Aorta (tissue), 5 donors: ENCODE measurements at regions not wholly inside any gene's neighbourhood (a gene's known extent, or its start where the extent isn't known, plus 50 kb on each side); places are given as distances from the start of the nearest gene placed in this dataset.

Source experiments
- ATAC-seq: fragments of 200-7000 bp; cut with Tn5 transposase; one replicate; pipeline ENCODE4 v1.9.1; 2022; ENCODE audit warnings: moderate library complexity; ENCODE audit not compliant: low FRiP score
- DNase-seq, 2 donors: peaks; one replicate each; pipeline ENCODE4 v3.0.0-alpha.2; 2020
- H3K27ac ChIP-seq, 2 donors: one replicate each; pipeline ENCODE4 v1.5.1; 2013; ENCODE audit warnings: low read length in 2 of 2, mild to moderate bottlenecking in 2 of 2, moderate library complexity in 2 of 2, control low read depth in 1 of 2, inconsistent platforms in 1 of 2, low read depth in 1 of 2
- H3K27me3 ChIP-seq, 2 donors: one replicate each; pipeline ENCODE4 v1.6.1; 2013; ENCODE audit warnings: control low read depth in 1 of 2, low read length in 1 of 2, mild to moderate bottlenecking in 1 of 2, moderate library complexity in 1 of 2; ENCODE audit not compliant: insufficient read depth in 2 of 2, control insufficient read depth in 1 of 2
- H3K36me3 ChIP-seq, 2 donors: one replicate each; pipeline ENCODE4 v1.6.1; 2013; ENCODE audit warnings: control low read depth in 1 of 2, low read length in 1 of 2, mild to moderate bottlenecking in 1 of 2; ENCODE audit not compliant: insufficient read depth in 2 of 2, control insufficient read depth in 1 of 2
- H3K4me1 ChIP-seq, 2 donors: one replicate each; pipeline ENCODE4 v1.6.1; 2013; ENCODE audit warnings: low read length in 2 of 2, control low read depth in 1 of 2, mild to moderate bottlenecking in 1 of 2, moderate library complexity in 1 of 2; ENCODE audit not compliant: insufficient read depth in 2 of 2, control insufficient read depth in 1 of 2
- H3K4me3 ChIP-seq, 2 donors: one replicate each; pipeline ENCODE4 v1.5.1; 2013; ENCODE audit warnings: low read length in 2 of 2, control low read depth in 1 of 2, mild to moderate bottlenecking in 1 of 2
- H3K9me3 ChIP-seq: one replicate; pipeline ENCODE4 v1.6.1; 2013; ENCODE audit warnings: mild to moderate bottlenecking, low read length; ENCODE audit not compliant: control insufficient read depth
- WGBS, 2 donors: extraction: QIAGEN DNeasy Blood & Tissue Kit; methylation state at CpG; one replicate each; pipeline ENCODE4 v1.1.7; 2013; 5-methylcytosine and 5-hydroxymethylcytosine counted together
- intact Hi-C, 2 donors: fragments of 100-400 bp; cut with DNase I; formaldehyde crosslinking; loops; one replicate each; pipeline versions ENCODE4 v1.14.2 to v1.15.0; 2022
- donor health status: healthy with polysubstance abuse.
- donor health status: Bipolar disorder and iron deficiency.
- donor health status: DM: no; HTN: no; CAD: no.
- donor health status: DM: no; HTN: no; CAD: no.
- donor health status: DM: yes; HTN: yes; CAD: no.

DNA sequence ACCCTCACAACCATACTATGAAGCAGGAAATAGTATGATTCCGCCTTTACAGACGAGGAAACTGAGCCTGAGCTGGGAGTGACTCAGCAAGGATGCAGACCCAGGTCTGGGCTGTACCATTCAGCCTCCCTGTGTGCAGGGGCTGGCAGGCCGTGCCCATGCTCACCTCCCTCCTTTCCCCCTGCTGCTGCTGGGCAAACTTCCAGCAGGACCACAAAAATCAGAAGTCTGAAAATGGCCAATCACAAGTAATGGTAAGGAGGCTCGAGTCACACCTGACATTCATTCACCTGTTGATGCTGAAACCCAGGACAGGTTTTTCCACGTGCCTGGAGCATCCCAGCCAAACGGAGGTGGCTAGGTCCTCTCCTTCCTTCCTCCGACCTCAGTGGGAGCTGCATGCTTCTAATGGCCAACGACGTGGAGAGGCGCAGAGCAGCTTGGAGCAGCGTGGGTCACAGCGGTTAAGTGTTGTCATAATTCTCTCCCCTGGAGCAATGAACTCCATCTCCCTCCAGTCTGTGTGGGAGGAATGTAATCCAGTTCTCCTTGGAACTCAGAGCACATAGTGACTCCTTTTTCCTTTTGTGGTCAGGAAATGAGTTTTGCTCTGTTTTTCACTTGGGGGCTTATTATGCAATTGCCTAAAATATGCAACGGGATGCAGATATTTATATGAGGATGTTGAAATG is 371.7 kb downstream of the BCOR start:
- 44 to 47% methylated on average over 13 of the region's 13 CpGs for WGBS, 2 donors
- Histone ChIP-seq H3K27ac (no peak overlapping the region), H3K9me3 (no peaks in the 10 kb centered on the region), H3K36me3 (no peaks in the 10 kb centered on the region), H3K4me3 (no peak overlapping the region), H3K27me3 (no peaks in the 10 kb centered on the region), H3K4me1 (peaks cover 0 to 3% of the 10 kb centered on the region in 2 donors)
- intact Hi-C loops: loop anchor here in 1 of 2 donors (5.0 to 10.0 kb wide), 4 partner anchors 81 to 541 kb away; no protein-coding TSS in a partner anchor
- DNase-seq: no peak
- ATAC-seq: peak; percentile 60

DNA sequence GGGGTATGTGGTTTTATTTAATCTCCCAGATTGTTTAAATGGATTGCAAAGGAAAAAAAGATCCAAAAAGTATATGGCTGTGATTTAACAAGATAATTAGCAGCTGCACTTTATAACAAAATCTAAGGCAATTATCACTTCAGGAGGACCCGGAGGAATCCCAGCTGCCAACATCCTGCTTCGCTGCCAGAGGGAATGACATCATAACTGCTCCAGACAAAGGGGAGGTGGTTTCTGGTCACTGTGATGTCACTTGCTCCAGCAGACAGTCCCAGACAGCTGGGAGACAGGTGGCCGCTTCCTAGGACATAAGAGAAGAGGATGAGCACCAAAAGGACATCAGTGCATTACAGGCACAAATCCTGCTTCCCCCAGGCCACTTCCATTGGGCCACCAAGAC is 371.0 kb downstream of the BCOR start:
- no peaks in the 10 kb centered on the region for H3K36me3 ChIP-seq
- 35 to 49% methylated on average over 3 of the region's 3 CpGs for WGBS, 2 donors
- no peak for ATAC-seq
- no peak overlapping the region for H3K4me3 ChIP-seq
- no peak overlapping the region for H3K27ac ChIP-seq
- intact Hi-C loops: loop anchor here in 1 of 2 donors (5.0 to 10.0 kb wide), 4 partner anchors 82 to 541 kb away; no protein-coding TSS in a partner anchor
- no peaks in the 10 kb centered on the region for H3K9me3 ChIP-seq
- H3K4me1 ChIP-seq: peaks cover 0 to 3% of the 10 kb centered on the region in 2 donors
- no peak for DNase-seq
- H3K27me3 ChIP-seq: no peaks in the 10 kb centered on the region

DNA sequence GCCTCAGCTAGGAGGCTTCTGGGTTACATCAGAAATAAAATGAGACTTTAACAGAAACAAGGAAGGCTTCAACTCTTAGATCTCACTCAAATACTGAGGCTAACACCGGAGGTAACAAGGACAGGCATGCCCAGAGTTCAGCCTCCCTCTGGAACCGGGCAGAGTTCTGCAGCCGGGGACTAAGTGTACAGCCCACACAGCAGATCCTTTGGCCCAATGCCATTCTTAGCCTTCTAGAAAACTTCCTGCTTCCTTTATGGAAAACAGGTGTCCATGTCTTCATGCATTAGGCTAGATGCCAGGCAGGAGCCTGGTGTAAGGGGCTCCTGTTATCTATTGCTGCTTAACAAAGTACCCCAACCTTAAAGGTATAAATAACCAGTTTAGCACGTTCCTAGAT is 369.7 kb downstream of the BCOR start:
- no peak for ATAC-seq
- Histone ChIP-seq H3K27me3 (no peaks in the 10 kb centered on the region), H3K4me1 (no peaks in the 10 kb centered on the region), H3K36me3 (no peaks in the 10 kb centered on the region), H3K9me3 (no peaks in the 10 kb centered on the region), H3K27ac (no peak overlapping the region), H3K4me3 (no peak overlapping the region)
- WGBS, 2 donors: 8 to 27% methylated on average over 4 of the region's 4 CpGs
- no peak for DNase-seq
- intact Hi-C loops: loop anchor here in 1 of 2 donors (5.0 to 10.0 kb wide), 4 partner anchors 83 to 539 kb away; no protein-coding TSS in a partner anchor

DNA sequence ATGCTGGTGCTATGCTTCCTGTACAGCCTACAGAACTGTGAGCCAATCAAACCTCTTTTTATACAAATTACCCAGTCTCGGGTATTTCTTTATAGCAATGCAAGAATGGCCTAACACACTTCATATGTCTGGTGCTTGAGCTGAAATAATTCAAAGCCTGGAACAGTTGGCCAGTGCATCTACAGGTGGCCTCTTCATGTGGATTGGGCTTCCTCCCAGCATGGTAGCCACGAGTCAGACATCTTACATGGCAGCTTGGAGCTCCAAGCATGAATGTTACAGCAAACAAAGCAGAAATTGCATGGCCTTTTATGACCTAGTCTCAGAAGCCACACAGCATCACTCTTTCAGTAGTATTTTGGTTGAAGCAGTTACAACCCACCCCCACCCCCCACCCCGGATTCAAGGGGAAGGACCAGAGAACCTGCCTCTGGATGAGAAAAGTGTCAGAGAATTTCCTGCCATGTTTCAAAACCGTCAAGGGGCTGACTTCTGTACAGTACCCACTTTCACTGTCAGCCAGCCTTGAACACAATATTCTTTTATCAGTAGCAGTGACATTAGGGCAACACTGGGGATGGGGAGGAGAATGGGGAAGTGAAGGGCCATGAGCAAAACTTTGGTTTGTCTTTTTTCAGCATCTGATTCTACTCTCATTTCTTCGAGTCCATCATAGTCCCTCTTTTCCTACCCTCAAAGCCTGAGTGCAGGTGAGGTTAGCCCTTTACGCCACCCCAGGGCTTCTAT is 368.7 kb downstream of the BCOR start:
- no peak for ATAC-seq
- no peak overlapping the region for H3K27ac ChIP-seq
- intact Hi-C loops: loop anchor here in 1 of 2 donors (5.0 to 10.0 kb wide), 4 partner anchors 84 to 538 kb away; no protein-coding TSS in a partner anchor

DNA sequence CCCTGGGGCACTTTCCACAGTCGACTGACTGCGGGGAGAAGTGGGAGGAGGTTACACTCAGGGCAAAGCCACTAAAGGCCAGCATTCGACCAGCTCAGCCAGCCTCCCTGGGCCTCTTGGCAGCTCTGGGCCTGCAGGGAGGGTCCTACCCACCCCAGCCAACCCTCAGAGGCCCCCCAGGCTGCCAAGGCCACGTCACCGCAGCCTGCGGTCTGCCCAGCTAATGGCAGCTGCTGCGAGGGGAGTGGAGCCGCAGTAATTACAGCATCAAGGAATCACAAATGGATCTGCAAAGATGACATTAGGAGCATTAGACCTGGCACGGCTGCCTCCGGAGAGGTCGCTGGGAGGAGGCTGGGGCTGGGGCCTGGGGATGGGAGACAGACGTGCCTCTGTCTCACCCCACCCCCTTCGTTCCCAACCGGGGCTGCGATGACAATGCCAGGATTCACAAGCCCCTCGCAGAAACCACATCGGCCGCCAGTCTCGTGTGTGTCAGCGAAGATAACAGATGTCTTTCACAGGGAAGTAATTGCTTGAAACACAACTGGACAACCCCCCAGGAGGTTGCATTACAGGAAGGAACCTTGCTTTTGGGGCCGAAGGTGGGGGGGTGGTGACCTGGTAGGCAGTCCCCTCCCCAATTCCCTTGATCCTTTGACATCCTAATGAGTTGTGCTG is 367.6 kb downstream of the BCOR start:
- 41 to 43% methylated on average over 21 of the region's 21 CpGs for WGBS, 2 donors
- H3K27ac ChIP-seq: no peak overlapping the region
- no peaks in the 10 kb centered on the region for H3K4me1 ChIP-seq
- H3K9me3 ChIP-seq: no peaks in the 10 kb centered on the region
- ATAC-seq (no peak), DNase-seq (peak in 1 of 2 donors; percentile 50)
- H3K36me3 ChIP-seq: no peaks in the 10 kb centered on the region
- H3K27me3 ChIP-seq: no peaks in the 10 kb centered on the region
- intact Hi-C loops: loop anchor here (5.0 to 10.0 kb wide), 9 partner anchors 77 to 537 kb away; no protein-coding TSS in a partner anchor
- H3K4me3 ChIP-seq: no peak overlapping the region

More for the DNA sequence above, 368.7 kb downstream of the BCOR start:
- Histone ChIP-seq H3K4me1 (no peaks in the 10 kb centered on the region), H3K36me3 (no peaks in the 10 kb centered on the region), H3K4me3 (no peak overlapping the region), H3K9me3 (no peaks in the 10 kb centered on the region), H3K27me3 (no peaks in the 10 kb centered on the region)
- WGBS, 2 donors: 84 to 93% methylated on average over 6 of the region's 6 CpGs
- no peak for DNase-seq

DNA sequence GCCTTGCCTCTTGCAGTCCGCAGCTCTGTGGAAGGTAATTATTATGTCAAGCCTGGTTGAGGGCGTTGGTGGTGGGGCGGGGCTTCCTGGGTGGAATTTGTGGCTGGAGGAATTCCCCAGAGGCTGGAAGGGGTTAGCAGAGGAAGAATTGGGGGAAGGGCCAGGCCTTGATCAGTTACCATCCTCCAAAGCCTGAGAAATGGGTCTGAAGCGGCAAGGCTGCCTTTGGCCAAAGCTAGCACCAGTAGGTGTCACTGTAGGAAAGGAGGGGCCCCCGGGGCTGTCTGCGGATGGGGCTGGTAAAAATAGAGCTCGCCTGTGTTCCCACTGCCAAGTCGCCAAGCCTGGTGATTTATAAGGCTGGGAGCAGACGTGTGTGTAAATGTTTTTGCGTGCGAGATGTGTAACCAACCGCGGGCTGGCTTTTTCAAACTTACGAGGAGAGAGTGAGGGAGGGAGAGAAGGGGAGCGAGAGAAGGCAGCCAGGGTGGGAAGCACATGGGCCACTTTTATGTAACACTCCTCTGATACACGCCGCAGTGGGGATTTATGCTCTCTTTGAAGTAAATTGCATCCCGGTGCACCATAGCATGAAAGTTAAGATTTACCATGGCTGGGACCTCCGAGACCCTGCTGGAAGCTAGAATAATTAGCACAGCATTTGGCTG is 367.0 kb downstream of the BCOR start:
- peak; percentile 84 for ATAC-seq
- intact Hi-C loops: loop anchor here (5.0 to 10.0 kb wide), 6 partner anchors 77 to 537 kb away; no protein-coding TSS in a partner anchor
- 3 to 13% methylated on average over 19 of the region's 19 CpGs for WGBS, 2 donors
- Histone ChIP-seq H3K27me3 (no peaks in the 10 kb centered on the region), H3K27ac (peak overlapping the region in 1 of 2 donors; percentile 81), H3K4me3 (no peak overlapping the region), H3K9me3 (no peaks in the 10 kb centered on the region), H3K36me3 (no peaks in the 10 kb centered on the region), H3K4me1 (no peaks in the 10 kb centered on the region)
- peak; percentile 84 to 88 for DNase-seq

DNA sequence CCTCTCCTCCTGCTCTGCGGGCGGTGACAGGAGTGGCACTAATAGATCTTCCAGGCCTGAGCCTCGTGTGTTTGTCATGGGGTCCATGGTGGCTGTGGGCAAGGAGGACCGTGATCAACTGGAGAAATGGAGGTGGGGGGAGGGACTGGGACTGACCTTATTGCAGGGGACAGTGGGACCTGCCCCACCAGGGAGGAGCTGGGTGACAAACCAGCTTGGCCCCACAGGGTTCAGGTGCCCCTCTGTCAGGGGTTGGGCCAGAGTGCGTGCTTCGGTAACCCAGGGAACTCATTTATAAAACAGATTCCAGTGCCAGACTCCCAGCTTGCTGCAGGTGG is 366.5 kb downstream of the BCOR start:
- no peak for ATAC-seq
- no peaks in the 10 kb centered on the region for H3K9me3 ChIP-seq
- WGBS, 2 donors: 16 to 41% methylated on average over 6 of the region's 6 CpGs
- H3K27ac ChIP-seq: peak overlapping the region in 1 of 2 donors; percentile 81
- H3K4me3 ChIP-seq: no peak overlapping the region
- DNase-seq: no peak
- intact Hi-C loops: loop anchor here (5.0 to 10.0 kb wide), 6 partner anchors 76 to 536 kb away; no protein-coding TSS in a partner anchor
- no peaks in the 10 kb centered on the region for H3K36me3 ChIP-seq
- no peaks in the 10 kb centered on the region for H3K27me3 ChIP-seq
- H3K4me1 ChIP-seq: peaks cover 0 to 2% of the 10 kb centered on the region in 2 donors

DNA sequence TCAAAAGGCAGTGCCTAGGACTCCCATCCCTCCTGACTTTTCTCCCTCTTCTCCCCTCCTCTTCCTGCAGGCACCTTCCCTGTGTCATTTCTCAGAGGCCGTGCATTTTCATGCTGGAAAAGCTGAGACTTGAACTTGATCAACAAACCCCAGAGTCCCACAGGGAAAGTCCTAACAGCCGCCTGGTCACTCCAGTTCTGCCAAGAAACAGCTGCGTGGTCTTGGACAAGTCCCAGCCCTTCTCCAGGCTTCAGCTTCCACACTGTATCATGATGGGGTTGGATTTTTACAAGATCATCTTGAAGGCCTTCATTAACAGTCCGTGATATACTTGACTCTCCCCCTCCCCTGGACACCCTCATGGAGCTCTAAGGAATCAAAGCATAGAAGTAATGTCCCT is 366.0 kb downstream of the BCOR start:
- ATAC-seq (no peak), DNase-seq (peak in 1 of 2 donors; percentile 55)
- Histone ChIP-seq H3K36me3 (no peaks in the 10 kb centered on the region), H3K9me3 (no peaks in the 10 kb centered on the region), H3K4me3 (no peak overlapping the region), H3K27ac (peak overlapping the region in 1 of 2 donors; percentile 81), H3K27me3 (no peaks in the 10 kb centered on the region), H3K4me1 (peaks cover 0 to 2% of the 10 kb centered on the region in 2 donors)
- intact Hi-C loops: loop anchor here (5.0 to 10.0 kb wide), 6 partner anchors 76 to 536 kb away; no protein-coding TSS in a partner anchor
- 20 to 33% methylated on average over 4 of the region's 4 CpGs for WGBS, 2 donors
